ENCODE measurements at regions not wholly inside any gene's neighbourhood (a gene's known extent, or its start where the extent isn't known, plus 50 kb on each side); places are given as distances from the start of the nearest gene placed in this dataset.

DNA sequence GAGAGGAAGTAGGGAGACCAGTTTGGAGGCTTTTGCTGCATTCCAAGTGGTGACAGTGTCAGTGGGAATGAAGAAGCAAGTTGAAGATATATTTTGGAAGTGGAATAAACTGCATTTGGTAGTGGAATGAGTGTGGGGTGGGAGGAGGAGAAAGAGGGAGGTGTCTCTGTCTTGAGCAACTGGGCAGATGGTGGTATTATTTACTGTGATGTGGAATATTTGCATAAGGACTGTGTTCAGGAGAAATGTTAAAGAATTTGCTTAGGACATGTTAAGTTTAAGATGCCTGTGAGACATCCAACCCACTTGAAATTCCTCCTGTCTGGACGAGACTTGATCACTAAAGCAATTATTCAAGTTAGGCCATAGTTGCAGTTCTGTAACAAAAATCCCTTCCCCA, 448.9 kb upstream of the AMOT start:
- TF ChIP-seq, protein P1, sequence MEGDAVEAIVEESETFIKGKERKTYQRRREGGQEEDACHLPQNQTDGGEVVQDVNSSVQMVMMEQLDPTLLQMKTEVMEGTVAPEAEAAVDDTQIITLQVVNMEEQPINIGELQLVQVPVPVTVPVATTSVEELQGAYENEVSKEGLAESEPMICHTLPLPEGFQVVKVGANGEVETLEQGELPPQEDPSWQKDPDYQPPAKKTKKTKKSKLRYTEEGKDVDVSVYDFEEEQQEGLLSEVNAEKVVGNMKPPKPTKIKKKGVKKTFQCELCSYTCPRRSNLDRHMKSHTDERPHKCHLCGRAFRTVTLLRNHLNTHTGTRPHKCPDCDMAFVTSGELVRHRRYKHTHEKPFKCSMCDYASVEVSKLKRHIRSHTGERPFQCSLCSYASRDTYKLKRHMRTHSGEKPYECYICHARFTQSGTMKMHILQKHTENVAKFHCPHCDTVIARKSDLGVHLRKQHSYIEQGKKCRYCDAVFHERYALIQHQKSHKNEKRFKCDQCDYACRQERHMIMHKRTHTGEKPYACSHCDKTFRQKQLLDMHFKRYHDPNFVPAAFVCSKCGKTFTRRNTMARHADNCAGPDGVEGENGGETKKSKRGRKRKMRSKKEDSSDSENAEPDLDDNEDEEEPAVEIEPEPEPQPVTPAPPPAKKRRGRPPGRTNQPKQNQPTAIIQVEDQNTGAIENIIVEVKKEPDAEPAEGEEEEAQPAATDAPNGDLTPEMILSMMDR (conservative IDR thresholded peaks at IDR 0.05; ENCODE audit: low read length), result no peak
- no peak for TF ChIP-seq EZH2phosphoT487 (IDR thresholded peaks at IDR 0.05; ENCODE audit: borderline replicate concordance)
